Effector memory CD4-positive, alpha-beta T cell (primary cell): ENCODE measurements at regions not wholly inside any gene's neighbourhood (a gene's known extent, or its start where the extent isn't known, plus 50 kb on each side); places are given as distances from the start of the nearest gene placed in this dataset.

Source experiments
- DNase-seq, 3 donors: peaks; one replicate each; pipeline ENCODE4 v3.0.0-alpha.2; 2020
- H3K27ac ChIP-seq: 2 replicates; pipeline ENCODE4 v1.7.0; 2013; ENCODE audit warnings: mild to moderate bottlenecking, low read length, moderate library complexity; ENCODE audit not compliant: insufficient read depth, poor library complexity, severe bottlenecking
- H3K27me3 ChIP-seq: replicated peaks from 2 replicates; pipeline ENCODE4 v1.7.0; 2013; ENCODE audit warnings: mild to moderate bottlenecking, low read length; ENCODE audit not compliant: insufficient read depth, control insufficient read depth, poor library complexity, severe bottlenecking
- H3K36me3 ChIP-seq: 2 replicates; pipeline ENCODE4 v1.7.0; 2013; ENCODE audit warnings: mild to moderate bottlenecking, low read length, moderate library complexity; ENCODE audit not compliant: control insufficient read depth, insufficient read depth
- H3K4me1 ChIP-seq: 2 replicates; pipeline ENCODE4 v1.7.0; 2013; ENCODE audit warnings: low read length, mild to moderate bottlenecking; ENCODE audit not compliant: control insufficient read depth, insufficient read depth, poor library complexity, severe bottlenecking
- H3K4me3 ChIP-seq: 2 replicates; pipeline ENCODE4 v1.7.0; 2013; ENCODE audit warnings: low read length, low read depth, mild to moderate bottlenecking; ENCODE audit not compliant: insufficient read depth, poor library complexity, severe bottlenecking
- H3K9me3 ChIP-seq: 2 replicates; pipeline ENCODE4 v1.7.0; 2013; ENCODE audit warnings: mild to moderate bottlenecking, low read length, moderate library complexity; ENCODE audit not compliant: control insufficient read depth

DNA sequence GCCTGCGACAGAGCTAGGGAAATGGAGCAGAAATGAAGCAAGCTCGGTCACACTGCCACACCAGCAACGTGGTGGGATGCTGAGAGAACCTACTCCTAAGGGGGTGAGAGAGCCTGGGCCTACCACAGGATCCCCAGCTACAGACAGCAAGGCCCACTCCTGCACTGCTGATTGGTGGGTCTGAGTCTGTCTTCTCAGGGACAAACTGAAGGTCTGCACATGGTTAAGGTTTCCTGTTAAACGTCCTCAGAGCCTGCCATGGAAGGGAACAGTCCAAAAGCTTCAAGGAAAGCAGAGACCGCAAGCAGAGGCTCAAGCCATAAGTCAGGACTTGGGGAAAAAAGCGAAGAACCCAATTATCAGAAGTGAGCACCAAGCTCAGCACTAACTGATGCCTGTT is 53.5 kb upstream of the MED4 start:
- DNase-seq = no peak
- Histone ChIP-seq H3K27me3 (no peaks in the 10 kb centered on the region), H3K36me3 (no peaks in the 10 kb centered on the region), H3K9me3 (no peaks in the 10 kb centered on the region), H3K4me3 (no peak overlapping the region), H3K27ac (no peak overlapping the region), H3K4me1 (peaks cover 20% of the 10 kb centered on the region)

DNA sequence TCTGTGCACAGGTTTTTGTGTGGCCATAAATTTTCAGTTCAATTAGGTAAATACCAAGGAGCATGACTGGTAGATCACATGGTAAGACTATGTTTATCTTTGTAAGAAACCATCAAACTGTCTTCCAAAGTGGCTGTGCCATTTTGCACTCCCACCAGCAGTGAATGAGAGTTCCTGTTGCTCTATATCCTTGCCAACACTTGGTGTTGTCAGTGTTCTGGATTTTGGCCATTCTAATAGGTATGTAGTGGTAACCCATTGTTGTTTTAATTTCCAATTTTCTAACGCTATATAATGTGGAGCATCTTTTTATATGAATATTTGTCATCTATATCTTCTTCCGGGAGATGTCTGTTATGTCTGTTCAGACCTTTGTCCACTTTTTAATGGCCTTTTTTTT is 51.7 kb upstream of the MED4 start:
- Histone ChIP-seq H3K27me3 (no peaks in the 10 kb centered on the region), H3K4me1 (peaks cover 10% of the 10 kb centered on the region), H3K36me3 (no peaks in the 10 kb centered on the region), H3K4me3 (no peak overlapping the region), H3K9me3 (no peaks in the 10 kb centered on the region), H3K27ac (no peak overlapping the region)
- DNase-seq = no peak

DNA sequence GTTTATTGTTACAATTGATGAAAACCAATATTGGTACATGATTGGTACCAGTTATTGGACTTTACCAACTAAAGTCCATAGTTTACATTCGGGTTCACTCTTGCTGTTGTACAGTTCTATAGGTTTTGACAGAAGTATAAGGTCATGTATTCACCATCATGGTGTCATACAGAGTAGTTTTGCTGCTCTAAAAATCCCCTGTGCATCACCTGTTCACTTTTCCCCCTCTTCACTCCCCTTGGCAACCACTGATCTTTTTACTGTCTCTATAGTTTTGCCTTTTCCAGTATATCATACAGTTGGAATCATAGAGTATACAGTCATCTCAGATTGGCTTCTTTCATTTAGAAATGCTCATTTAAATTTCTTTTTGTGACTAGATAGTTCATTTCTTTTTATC is 51.2 kb upstream of the MED4 start:
- Histone ChIP-seq H3K27ac (no peak overlapping the region), H3K27me3 (no peaks in the 10 kb centered on the region), H3K4me1 (peaks cover 6% of the 10 kb centered on the region), H3K9me3 (no peaks in the 10 kb centered on the region), H3K36me3 (no peaks in the 10 kb centered on the region), H3K4me3 (no peak overlapping the region)
- no peak for DNase-seq
